Colonic mucosa (tissue), 4 donors: ENCODE measurements at regions not wholly inside any gene's neighbourhood (a gene's known extent, or its start where the extent isn't known, plus 50 kb on each side); places are given as distances from the start of the nearest gene placed in this dataset.
"Not testable (repeated sequence)": the region's sequence is repeated elsewhere in the genome, so short reads cannot be mapped to it uniquely, and the experiment has no call there.

Experiments used
- DNase-seq: peaks from one replicate; pipeline ENCODE4 v3.0.0-alpha.2; 2020
- H3K27ac ChIP-seq: fragments of 200-600 bp; one replicate; pipeline ENCODE4 v1.8.0; 2021
- H3K27me3 ChIP-seq: fragments of 200-600 bp; one replicate; pipeline ENCODE4 v1.8.0; 2021
- H3K36me3 ChIP-seq: fragments of 200-600 bp; one replicate; pipeline ENCODE4 v1.8.0; 2021
- H3K4me1 ChIP-seq: fragments of 200-600 bp; one replicate; pipeline ENCODE4 v1.8.0; 2021; ENCODE audit warnings: mild to moderate bottlenecking
- H3K4me3 ChIP-seq: fragments of 200-600 bp; one replicate; pipeline ENCODE4 v1.8.0; 2021
- H3K9ac ChIP-seq, 2 donors: one replicate each; pipeline ENCODE4 v1.7.0; 2013; ENCODE audit warnings: control low read depth in 2 of 2, low read depth in 2 of 2, low read length in 2 of 2
- H3K9me3 ChIP-seq: fragments of 200-600 bp; one replicate; pipeline ENCODE4 v1.8.0; 2021
- intact Hi-C: fragments of 100-400 bp; cut with DNase I; formaldehyde crosslinking; loops from one replicate; pipeline ENCODE4 v1.14.1; 2022
- TF ChIP-seq, protein P1 (sequence below): fragments of 200-600 bp; IDR thresholded peaks from one replicate; pipeline ENCODE4 v1.8.0; 2022; ENCODE audit warnings: antibody characterized with exemption, mild to moderate bottlenecking
- donor health status: healthy.
- donor health status: DM: no; HTN: no; CAD: no.
- donor health status: DM: no; HTN: no; CAD: no.

DNA sequence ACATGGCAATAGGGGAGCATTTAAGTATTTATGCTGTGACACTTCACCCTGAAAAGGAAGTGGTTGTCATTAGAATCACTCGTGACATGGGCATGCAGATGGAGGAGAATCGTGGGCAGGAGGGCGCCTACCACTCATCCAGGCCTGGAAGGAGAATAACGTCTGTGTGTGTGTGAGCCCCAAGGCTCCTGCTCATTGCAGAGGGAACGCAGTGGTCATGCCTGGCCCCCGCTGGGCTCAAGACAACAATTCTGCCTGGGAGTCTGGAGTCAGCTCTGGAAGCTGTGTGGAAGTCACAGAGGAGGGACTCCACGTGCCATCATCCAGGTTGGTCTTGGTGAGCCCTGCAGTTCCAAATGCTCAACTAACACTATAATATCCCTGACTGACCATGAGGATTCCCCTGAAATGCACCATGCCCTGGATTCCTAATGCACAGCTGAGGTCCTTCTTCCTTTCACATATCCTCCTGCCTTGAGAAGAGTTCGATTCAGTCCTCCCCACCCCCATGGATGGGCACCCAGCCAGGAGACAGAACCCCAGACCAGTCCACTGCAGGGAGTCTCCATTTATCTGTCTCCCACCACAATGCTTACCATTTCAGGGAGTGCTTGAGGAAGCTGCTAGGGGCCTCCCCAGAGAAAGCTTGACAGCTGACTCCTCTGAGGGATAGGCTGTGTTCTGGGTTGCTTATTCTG, 446.9 kb upstream of the B3GAT1 start:
- H3K27ac ChIP-seq = no peak overlapping the region
- intact Hi-C loops = no loop called here
- H3K27me3 ChIP-seq = no peaks in the 10 kb centered on the region
- no peak for DNase-seq
- H3K4me1 ChIP-seq = no peaks in the 10 kb centered on the region
- no peaks in the 10 kb centered on the region for H3K9me3 ChIP-seq
- H3K36me3 ChIP-seq = no peaks in the 10 kb centered on the region
- TF ChIP-seq, protein P1, sequence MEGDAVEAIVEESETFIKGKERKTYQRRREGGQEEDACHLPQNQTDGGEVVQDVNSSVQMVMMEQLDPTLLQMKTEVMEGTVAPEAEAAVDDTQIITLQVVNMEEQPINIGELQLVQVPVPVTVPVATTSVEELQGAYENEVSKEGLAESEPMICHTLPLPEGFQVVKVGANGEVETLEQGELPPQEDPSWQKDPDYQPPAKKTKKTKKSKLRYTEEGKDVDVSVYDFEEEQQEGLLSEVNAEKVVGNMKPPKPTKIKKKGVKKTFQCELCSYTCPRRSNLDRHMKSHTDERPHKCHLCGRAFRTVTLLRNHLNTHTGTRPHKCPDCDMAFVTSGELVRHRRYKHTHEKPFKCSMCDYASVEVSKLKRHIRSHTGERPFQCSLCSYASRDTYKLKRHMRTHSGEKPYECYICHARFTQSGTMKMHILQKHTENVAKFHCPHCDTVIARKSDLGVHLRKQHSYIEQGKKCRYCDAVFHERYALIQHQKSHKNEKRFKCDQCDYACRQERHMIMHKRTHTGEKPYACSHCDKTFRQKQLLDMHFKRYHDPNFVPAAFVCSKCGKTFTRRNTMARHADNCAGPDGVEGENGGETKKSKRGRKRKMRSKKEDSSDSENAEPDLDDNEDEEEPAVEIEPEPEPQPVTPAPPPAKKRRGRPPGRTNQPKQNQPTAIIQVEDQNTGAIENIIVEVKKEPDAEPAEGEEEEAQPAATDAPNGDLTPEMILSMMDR = no peak
- no peak overlapping the region for H3K9ac ChIP-seq
- no peak overlapping the region for H3K4me3 ChIP-seq

GRCh38 chr11:134857035-134857434, 445.0 kb upstream of the B3GAT1 start:
- Histone ChIP-seq H3K27ac (no peak overlapping the region), H3K4me3 (no peak overlapping the region), H3K9ac (no peak overlapping the region), H3K9me3 (no peaks in the 10 kb centered on the region), H3K27me3 (no peaks in the 10 kb centered on the region), H3K4me1 (no peaks in the 10 kb centered on the region), H3K36me3 (no peaks in the 10 kb centered on the region)
- intact Hi-C loops = no loop called here
- TF ChIP-seq, protein P1 = no peak
- no peak for DNase-seq

GRCh38 chr11:134856056-134856971, 444.3 kb upstream of the B3GAT1 start:
- intact Hi-C loops = no loop called here
- TF ChIP-seq, protein P1 = no peak
- DNase-seq = no peak

DNA sequence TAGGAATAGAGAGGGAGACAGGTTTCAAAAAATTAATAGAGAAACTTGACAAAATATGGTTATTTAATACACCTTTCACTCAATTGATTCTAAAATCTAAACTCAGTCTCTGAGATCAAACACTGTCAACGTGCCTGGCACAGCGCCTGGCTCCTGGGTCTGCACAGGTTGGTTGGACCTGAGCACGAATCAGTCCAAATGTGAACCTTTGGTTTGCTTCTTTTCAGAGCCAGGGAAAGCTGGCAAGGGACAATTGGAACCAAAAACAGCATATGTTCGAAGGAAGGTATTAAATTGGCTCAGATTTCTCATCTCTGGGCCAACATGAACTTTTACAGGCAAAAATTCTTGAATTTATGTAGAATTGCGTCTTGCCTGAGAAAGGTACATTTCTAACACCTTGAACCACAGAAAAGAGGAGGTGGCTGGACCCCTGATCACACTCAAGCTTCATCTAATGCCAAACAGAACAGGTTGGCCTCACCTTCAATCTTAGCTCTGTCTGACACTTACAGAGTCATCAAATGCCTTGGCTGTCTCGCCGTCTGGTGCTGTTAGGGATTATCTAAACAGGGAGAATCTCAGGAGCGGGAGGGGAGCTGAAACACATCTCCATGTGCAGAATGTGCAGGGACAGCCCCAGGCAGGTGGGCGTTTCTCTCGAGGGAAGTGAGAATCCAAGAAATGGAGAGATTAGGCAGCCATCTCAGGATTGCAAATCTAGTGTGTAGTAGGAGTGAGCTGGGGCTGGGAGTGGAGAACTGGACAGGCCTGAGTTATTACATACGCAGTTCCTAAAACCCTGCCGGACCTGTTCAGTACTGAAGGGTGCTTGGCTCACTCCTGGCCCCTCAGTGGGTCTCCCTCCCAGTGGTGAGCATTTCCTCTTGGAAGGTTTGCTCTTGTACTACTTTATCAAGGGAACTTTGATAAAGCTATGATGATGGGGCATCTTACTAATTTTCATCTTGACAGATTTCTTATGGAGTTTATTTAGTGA, 442.2 kb upstream of the B3GAT1 start:
- Histone ChIP-seq H3K9ac (no peak overlapping the region), H3K27ac (no peak overlapping the region), H3K4me3 (no peak overlapping the region), H3K36me3 (no peaks in the 10 kb centered on the region), H3K27me3 (no peaks in the 10 kb centered on the region), H3K4me1 (no peaks in the 10 kb centered on the region), H3K9me3 (no peaks in the 10 kb centered on the region)
- TF ChIP-seq, protein P1 = no peak
- intact Hi-C loops = no loop called here
- DNase-seq = no peak

More at GRCh38 chr11:134856056-134856971, 444.3 kb upstream of the B3GAT1 start:
- no peaks in the 10 kb centered on the region for H3K27me3 ChIP-seq
- H3K4me3 ChIP-seq = no peak overlapping the region
- no peak overlapping the region for H3K27ac ChIP-seq
- no peaks in the 10 kb centered on the region for H3K9me3 ChIP-seq
- H3K9ac ChIP-seq = no peak overlapping the region
- H3K4me1 ChIP-seq = no peaks in the 10 kb centered on the region
- H3K36me3 ChIP-seq = no peaks in the 10 kb centered on the region

DNA sequence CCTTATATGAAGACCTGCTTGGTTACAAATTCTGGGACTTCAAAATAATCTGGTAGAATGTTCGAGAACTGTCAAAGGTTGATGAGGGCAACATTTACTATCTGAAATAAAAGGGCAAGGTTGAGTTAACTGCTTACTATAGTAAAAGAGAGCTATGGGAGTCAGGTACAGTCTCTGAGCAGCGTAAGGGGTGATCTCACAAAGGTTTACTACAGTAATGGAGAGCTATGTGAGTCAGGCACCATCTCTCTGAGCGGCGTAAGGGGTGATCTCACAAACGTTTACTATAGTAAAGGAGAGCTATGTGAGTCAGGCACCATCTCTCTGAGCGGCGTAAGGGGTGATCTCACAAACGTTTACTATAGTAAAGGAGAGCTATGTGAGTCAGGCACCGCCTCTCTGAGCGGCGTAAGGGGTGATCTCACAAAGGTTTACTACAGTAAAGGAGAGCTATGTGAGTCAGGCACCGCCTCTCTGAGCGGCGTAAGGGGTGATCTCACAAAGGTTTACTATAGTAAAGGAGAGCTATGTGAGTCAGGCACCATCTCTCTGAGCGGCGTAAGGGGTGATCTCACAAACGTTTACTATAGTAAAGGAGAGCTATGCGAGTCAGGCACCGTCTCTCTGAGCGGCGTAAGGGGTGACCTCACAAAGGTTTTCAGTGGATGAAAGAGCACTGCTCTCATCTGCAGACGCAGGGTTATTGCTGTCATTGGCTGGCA, 439.6 kb upstream of the B3GAT1 start:
- H3K36me3 ChIP-seq, H3K9ac ChIP-seq, H3K4me1 ChIP-seq, H3K27me3 ChIP-seq, DNase-seq, H3K9me3 ChIP-seq, H3K4me3 ChIP-seq, intact Hi-C loops, H3K27ac ChIP-seq: not testable (repeated sequence)
